ENCODE measurements at regions not wholly inside any gene's neighbourhood (a gene's known extent, or its start where the extent isn't known, plus 50 kb on each side); places are given as distances from the start of the nearest gene placed in this dataset.
"Not testable (repeated sequence)": the region's sequence is repeated elsewhere in the genome, so short reads cannot be mapped to it uniquely, and the experiment has no call there.

DNA sequence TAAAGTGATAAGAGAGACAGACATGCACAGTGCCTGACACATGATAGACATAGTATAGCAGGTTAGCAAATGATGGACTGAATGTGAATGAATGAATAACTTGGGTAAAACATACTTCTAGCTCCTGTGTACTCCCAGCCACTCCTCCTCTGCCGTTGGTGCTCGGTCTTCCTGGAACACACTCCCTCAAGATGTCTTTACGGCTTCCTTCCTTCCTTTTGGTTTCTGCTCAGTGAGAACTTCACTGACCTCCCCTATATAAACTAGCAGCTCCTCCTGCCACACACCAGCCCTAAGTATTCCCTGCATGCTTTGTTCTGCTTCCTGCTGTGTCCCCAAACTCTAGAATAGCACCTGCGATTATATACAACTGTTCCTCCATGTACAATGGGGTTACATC, 50.2 kb downstream of the RAD54L2 start:
- Histone ChIP-seq H2AFZ (ENCODE audit: low read length, unreplicated experiment) (no peak overlapping the region), H3K4me1 (ENCODE audit: control insufficient read depth, insufficient read depth, low read length, unreplicated experiment) (no peaks in the 10 kb centered on the region), H3K27ac (ENCODE audit: low read depth, low read length) (no peak overlapping the region), H3K27me3 (ENCODE audit: insufficient read depth, low read length) (no peaks in the 10 kb centered on the region), H3K36me3 (ENCODE audit: insufficient read depth, low read length) (0 out of 2 replicates have a peak, but pooled peaks cover 8% of the 10 kb centered on the region), H3K79me2 (ENCODE audit: control insufficient read depth, insufficient read depth, low read length, unreplicated experiment) (peaks cover 9% of the 10 kb centered on the region), H3K4me3 (ENCODE audit: low read depth, low read length) (no peak overlapping the region)

DNA sequence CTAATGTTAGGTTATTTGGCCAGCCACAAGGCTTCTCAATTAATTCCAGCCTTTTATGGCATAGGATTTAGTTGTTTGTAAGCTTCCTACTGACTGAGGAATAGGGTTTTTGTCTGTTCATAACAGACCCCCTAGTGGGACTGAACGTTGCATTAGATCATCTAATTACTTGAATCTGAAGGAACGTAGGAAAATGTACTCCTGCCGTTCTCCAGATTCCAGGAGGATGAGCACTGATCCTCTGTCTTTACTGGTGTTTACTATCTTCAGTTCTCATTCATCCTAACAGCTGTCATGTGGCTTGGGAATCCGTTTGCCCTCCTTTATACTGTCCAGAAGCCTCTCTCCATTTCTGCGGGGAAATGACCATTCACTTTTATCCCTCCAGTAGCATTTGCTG, 52.7 kb downstream of the RAD54L2 start:
- peaks cover 8% of the 10 kb centered on the region; the same call in 1 of the 2 replicates for H3K36me3 ChIP-seq (ENCODE audit: insufficient read depth, low read length)
- H2AFZ ChIP-seq (ENCODE audit: low read length, unreplicated experiment) = no peak overlapping the region
- no peak overlapping the region for H3K4me3 ChIP-seq (ENCODE audit: low read depth, low read length)

DNA sequence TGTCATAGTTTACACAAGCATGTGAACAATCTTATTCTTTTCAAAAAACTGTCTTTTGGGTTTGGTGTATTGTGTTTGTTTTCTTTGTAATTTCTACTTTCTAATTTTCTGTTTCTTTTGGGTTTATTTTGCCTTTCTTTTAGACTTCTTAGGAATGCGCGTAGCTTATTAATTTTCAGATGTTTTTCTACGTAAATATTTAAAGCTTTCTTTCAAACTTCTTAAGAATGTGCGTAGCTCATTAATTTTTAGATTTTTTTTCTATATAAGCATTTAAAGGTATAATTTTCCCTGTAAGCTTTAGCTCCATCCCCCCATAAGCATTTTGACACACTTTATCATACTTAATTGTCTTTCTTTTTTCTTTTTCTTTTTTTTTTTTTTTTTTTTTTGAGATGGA, 55.2 kb downstream of the RAD54L2 start:
- Histone ChIP-seq H3K4me1 (ENCODE audit: control insufficient read depth, insufficient read depth, low read length, unreplicated experiment) (no peaks in the 10 kb centered on the region), H3K79me2 (ENCODE audit: control insufficient read depth, insufficient read depth, low read length, unreplicated experiment) (peaks cover 14% of the 10 kb centered on the region), H3K4me3 (ENCODE audit: low read depth, low read length) (no peak overlapping the region), H3K27ac (ENCODE audit: low read depth, low read length) (no peak overlapping the region), H3K36me3 (ENCODE audit: insufficient read depth, low read length) (peaks cover 8% of the 10 kb centered on the region; the same call in 1 of the 2 replicates), H2AFZ (ENCODE audit: low read length, unreplicated experiment) (no peak overlapping the region), H3K27me3 (ENCODE audit: insufficient read depth, low read length) (no peaks in the 10 kb centered on the region)

More for the DNA sequence above, 52.7 kb downstream of the RAD54L2 start:
- H3K27ac ChIP-seq (ENCODE audit: low read depth, low read length) = no peak overlapping the region
- H3K27me3 ChIP-seq (ENCODE audit: insufficient read depth, low read length) = no peaks in the 10 kb centered on the region
- peaks cover 10% of the 10 kb centered on the region for H3K79me2 ChIP-seq (ENCODE audit: control insufficient read depth, insufficient read depth, low read length, unreplicated experiment)
- no peaks in the 10 kb centered on the region for H3K4me1 ChIP-seq (ENCODE audit: control insufficient read depth, insufficient read depth, low read length, unreplicated experiment)

DNA sequence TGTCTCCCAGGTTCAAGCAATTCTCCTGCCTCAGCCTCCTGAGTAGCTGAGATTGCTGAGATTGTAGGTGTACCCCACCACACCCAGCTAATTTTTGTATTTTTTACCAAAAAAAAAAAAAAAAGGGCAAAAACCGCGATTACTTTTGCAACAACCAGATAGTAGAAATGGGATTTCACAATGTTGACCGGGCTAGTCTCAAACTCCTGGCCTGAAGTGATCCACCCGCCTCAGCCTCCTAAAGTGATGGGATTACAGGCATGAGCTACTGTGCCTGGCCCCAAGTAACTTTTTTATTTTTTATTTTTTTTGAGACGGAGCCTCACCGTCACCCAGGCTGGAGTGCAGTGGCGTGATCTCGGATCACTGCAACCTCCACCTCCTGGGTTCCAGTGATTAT, 61.1 kb downstream of the RAD54L2 start:
- not testable (repeated sequence) for H2AFZ ChIP-seq (ENCODE audit: low read length, unreplicated experiment); H3K27me3 ChIP-seq (ENCODE audit: insufficient read depth, low read length); H3K4me1 ChIP-seq (ENCODE audit: control insufficient read depth, insufficient read depth, low read length, unreplicated experiment); H3K27ac ChIP-seq (ENCODE audit: low read depth, low read length); H3K36me3 ChIP-seq (ENCODE audit: insufficient read depth, low read length); H3K4me3 ChIP-seq (ENCODE audit: low read depth, low read length)
- H3K79me2 ChIP-seq (ENCODE audit: control insufficient read depth, insufficient read depth, low read length, unreplicated experiment) = peaks cover 16% of the 10 kb centered on the region

DNA sequence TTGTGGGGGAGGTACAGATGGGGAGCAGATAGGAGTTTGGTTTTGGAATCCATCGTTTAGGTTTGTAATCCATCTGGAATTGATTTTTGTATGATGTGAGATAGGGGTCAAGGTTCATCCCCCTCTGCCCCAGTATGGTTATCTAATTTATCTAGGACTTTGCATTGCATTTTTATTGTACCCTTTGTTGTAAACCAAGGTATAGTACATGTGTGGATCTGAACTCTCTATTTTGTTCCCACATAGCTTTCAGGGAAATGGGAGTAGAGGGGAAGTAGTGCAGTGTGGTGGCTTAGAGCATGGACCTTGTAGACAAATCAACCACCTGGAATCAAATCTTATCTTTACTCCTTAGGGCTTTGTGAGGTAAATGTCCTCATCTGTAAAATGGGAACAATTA, 65.7 kb downstream of the RAD54L2 start:
- no peak overlapping the region for H2AFZ ChIP-seq (ENCODE audit: low read length, unreplicated experiment)
- no peaks in the 10 kb centered on the region for H3K36me3 ChIP-seq (ENCODE audit: insufficient read depth, low read length)
- H3K27ac ChIP-seq (ENCODE audit: low read depth, low read length) = no peak overlapping the region
- H3K4me1 ChIP-seq (ENCODE audit: control insufficient read depth, insufficient read depth, low read length, unreplicated experiment) = no peaks in the 10 kb centered on the region
- H3K27me3 ChIP-seq (ENCODE audit: insufficient read depth, low read length) = no peaks in the 10 kb centered on the region
- H3K4me3 ChIP-seq (ENCODE audit: low read depth, low read length) = no peak overlapping the region
- H3K79me2 ChIP-seq (ENCODE audit: control insufficient read depth, insufficient read depth, low read length, unreplicated experiment) = no peaks in the 10 kb centered on the region

DNA sequence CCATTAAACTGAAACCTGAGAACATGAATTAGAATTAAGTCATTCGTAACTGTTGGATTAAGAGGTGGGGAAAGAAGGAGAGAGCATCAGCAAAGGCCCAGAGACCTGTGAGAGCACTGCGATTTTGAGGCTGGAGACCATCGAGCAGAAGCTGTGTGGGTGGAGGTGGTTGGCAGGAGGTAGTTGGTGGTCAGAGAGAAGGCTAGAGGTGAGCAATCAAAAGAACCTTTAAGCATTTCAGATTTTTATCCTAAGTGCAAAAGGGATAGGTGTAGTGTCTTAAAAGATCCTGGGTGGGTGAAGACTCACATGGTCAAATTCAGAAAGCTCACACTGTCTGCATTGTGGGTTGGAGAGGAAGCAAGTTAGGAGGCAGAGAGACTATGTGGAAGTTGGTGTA, 65.1 kb upstream of the TEX264 start:
- H3K27ac ChIP-seq (ENCODE audit: low read depth, low read length) = no peak overlapping the region
- H3K27me3 ChIP-seq (ENCODE audit: insufficient read depth, low read length) = no peaks in the 10 kb centered on the region
- H2AFZ ChIP-seq (ENCODE audit: low read length, unreplicated experiment) = no peak overlapping the region
- no peaks in the 10 kb centered on the region for H3K79me2 ChIP-seq (ENCODE audit: control insufficient read depth, insufficient read depth, low read length, unreplicated experiment)
- H3K4me3 ChIP-seq (ENCODE audit: low read depth, low read length) = no peak overlapping the region
- no peaks in the 10 kb centered on the region for H3K36me3 ChIP-seq (ENCODE audit: insufficient read depth, low read length)
- no peaks in the 10 kb centered on the region for H3K4me1 ChIP-seq (ENCODE audit: control insufficient read depth, insufficient read depth, low read length, unreplicated experiment)

DNA sequence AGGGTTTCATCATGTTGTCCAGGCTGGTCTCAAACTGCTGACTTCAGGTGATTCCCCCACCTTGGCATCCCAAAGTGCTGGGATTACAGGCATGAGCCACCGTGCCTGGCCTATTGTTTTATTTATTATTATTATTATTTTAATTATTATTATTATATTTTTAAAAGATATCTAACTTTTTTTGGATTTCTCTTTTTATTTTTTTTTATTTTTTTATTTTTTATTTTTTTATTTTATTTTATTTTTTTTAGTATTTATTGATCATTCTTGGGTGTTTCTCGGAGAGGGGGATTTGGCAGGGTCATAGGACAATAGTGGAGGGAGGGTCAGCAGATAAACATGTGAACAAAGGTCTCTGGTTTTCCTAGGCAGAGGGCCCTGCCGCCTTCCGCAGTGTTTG, 64.2 kb upstream of the TEX264 start:
- H3K4me3 ChIP-seq (ENCODE audit: low read depth, low read length); H2AFZ ChIP-seq (ENCODE audit: low read length, unreplicated experiment); H3K4me1 ChIP-seq (ENCODE audit: control insufficient read depth, insufficient read depth, low read length, unreplicated experiment); H3K27ac ChIP-seq (ENCODE audit: low read depth, low read length); H3K36me3 ChIP-seq (ENCODE audit: insufficient read depth, low read length); H3K27me3 ChIP-seq (ENCODE audit: insufficient read depth, low read length); H3K79me2 ChIP-seq (ENCODE audit: control insufficient read depth, insufficient read depth, low read length, unreplicated experiment): not testable (repeated sequence)

DNA sequence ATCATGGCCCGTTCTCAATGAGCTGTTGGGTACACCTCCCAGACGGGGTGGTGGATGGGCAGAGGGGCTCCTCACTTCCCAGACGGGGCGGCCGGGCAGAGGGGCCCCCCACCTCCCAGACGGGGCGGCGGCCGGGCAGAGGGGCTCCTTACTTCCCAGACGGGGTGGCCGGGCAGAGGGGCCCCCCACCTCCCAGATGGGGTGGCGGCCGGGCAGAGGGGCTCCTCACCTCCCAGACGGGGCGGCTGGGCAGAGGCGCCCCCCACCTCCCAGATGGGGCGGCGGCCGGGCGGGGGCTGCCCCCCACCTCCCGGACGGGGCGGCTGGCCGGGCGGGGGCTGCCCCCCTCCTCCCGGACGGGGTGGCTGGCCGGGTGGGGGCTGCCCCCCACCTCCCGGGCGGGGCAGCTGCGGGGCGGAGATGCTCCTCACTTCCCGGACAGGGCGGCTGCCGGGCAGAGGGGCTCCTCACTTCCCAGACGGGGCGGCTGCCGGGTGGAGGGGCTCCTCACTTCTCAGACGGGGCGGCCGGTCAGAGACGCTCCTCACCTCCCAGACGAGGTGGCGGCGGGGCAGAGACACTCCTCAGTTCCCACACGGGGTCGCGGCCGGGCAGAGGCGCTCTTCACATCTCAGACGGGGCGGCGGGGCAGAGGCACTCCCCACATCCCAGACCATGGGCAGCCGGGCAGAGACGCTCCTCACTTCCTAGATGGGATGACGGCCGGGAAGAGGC, 63.3 kb upstream of the TEX264 start:
- H3K4me1 ChIP-seq (ENCODE audit: control insufficient read depth, insufficient read depth, low read length, unreplicated experiment); H3K4me3 ChIP-seq (ENCODE audit: low read depth, low read length): not testable (repeated sequence)

DNA sequence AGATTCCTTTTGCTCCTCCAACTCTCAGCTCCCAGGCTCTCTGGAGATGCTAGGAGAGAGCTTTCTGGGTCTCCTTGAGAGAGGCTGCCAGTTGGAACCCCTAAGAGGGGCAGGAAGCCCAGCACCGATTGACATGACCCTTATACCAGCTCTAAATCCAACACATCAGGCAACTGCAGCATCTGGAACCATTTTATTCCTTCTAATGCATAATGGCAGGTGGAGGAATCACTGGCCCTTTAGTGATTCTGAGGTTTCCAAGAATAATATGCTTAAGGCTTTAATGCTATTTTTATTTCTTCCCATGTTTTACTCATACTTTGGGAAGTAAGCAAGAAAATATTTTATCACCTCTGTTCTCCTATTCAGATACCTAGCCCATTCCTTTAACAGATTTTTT, 60.3 kb upstream of the TEX264 start:
- H3K4me3 ChIP-seq (ENCODE audit: low read depth, low read length) = no peak overlapping the region
- H3K36me3 ChIP-seq (ENCODE audit: insufficient read depth, low read length) = no peaks in the 10 kb centered on the region
- H3K27me3 ChIP-seq (ENCODE audit: insufficient read depth, low read length) = no peaks in the 10 kb centered on the region
- peaks cover 7% of the 10 kb centered on the region for H3K79me2 ChIP-seq (ENCODE audit: control insufficient read depth, insufficient read depth, low read length, unreplicated experiment)
- H3K4me1 ChIP-seq (ENCODE audit: control insufficient read depth, insufficient read depth, low read length, unreplicated experiment) = no peaks in the 10 kb centered on the region
- H2AFZ ChIP-seq (ENCODE audit: low read length, unreplicated experiment) = no peak overlapping the region
- no peak overlapping the region for H3K27ac ChIP-seq (ENCODE audit: low read depth, low read length)

More for the DNA sequence above, 63.3 kb upstream of the TEX264 start:
- not testable (repeated sequence) for H2AFZ ChIP-seq (ENCODE audit: low read length, unreplicated experiment); H3K79me2 ChIP-seq (ENCODE audit: control insufficient read depth, insufficient read depth, low read length, unreplicated experiment); H3K36me3 ChIP-seq (ENCODE audit: insufficient read depth, low read length); H3K27me3 ChIP-seq (ENCODE audit: insufficient read depth, low read length); H3K27ac ChIP-seq (ENCODE audit: low read depth, low read length)

DNA sequence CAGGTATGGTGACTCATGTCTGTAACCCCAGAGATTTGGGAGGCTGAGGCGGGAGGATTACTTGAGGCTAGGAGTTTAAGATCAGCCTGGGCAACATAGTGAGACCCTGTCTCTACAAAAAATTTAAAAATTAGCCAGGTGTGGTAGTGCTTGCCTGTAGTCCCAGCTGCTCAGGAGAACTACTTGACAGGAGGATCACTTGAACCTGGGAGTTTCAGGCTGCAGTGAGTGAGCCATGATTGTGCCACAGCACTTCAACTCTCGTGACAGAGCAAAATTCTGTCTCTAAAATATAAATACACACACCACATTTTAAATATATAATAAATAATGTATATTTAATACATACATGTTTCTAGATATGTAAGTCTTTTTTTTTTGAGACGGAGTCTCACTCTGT, 53.5 kb upstream of the TEX264 start:
- Histone ChIP-seq H3K4me1 (ENCODE audit: control insufficient read depth, insufficient read depth, low read length, unreplicated experiment) (peaks cover 29% of the 10 kb centered on the region), H3K27ac (ENCODE audit: low read depth, low read length) (no peak overlapping the region), H3K36me3 (ENCODE audit: insufficient read depth, low read length) (no peaks in the 10 kb centered on the region), H3K4me3 (ENCODE audit: low read depth, low read length) (no peak overlapping the region), H3K27me3 (ENCODE audit: insufficient read depth, low read length) (no peaks in the 10 kb centered on the region), H2AFZ (ENCODE audit: low read length, unreplicated experiment) (no peak overlapping the region), H3K79me2 (ENCODE audit: control insufficient read depth, insufficient read depth, low read length, unreplicated experiment) (peaks cover 13% of the 10 kb centered on the region)

DNA sequence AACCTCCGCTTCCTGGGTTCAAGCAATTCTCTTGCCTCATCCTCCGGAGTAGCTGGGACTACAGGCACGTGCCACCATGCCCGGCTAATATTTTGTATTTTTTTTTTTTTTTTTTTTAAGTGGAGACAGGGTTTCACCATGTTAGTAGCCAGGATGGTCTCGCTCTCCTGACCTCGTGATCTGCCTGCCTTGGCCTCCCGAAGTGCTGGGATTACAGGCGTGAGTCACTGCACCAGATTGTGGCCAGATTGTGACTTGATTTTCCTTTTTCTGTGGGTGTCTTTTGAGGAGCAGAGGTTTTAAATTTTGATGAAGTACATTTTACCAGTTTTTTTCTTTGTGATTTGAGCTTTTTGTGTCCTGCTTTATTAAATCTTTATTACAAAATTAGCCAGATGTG, 53.0 kb upstream of the TEX264 start:
- H3K27ac ChIP-seq (ENCODE audit: low read depth, low read length); H3K27me3 ChIP-seq (ENCODE audit: insufficient read depth, low read length); H3K36me3 ChIP-seq (ENCODE audit: insufficient read depth, low read length); H2AFZ ChIP-seq (ENCODE audit: low read length, unreplicated experiment); H3K4me3 ChIP-seq (ENCODE audit: low read depth, low read length): not testable (repeated sequence)
- Histone ChIP-seq H3K4me1 (ENCODE audit: control insufficient read depth, insufficient read depth, low read length, unreplicated experiment) (peaks cover 33% of the 10 kb centered on the region), H3K79me2 (ENCODE audit: control insufficient read depth, insufficient read depth, low read length, unreplicated experiment) (peaks cover 13% of the 10 kb centered on the region)

Data from ACC112 (cell line).